ENCODE measurements at regions not wholly inside any gene's neighbourhood (a gene's known extent, or its start where the extent isn't known, plus 50 kb on each side); places are given as distances from the start of the nearest gene placed in this dataset.

GRCh38 chr5:23977997-23978396 is 470.6 kb downstream of the PRDM9 start:
- TF ChIP-seq CTCF (IDR thresholded peaks at IDR 0.05) (peak in 2 of 3 experiments; percentile 23 to 31), POLR2A (IDR thresholded peaks at IDR 0.05) (no peak)
